HG03558 (cell line): ENCODE measurements at regions not wholly inside any gene's neighbourhood (a gene's known extent, or its start where the extent isn't known, plus 50 kb on each side); places are given as distances from the start of the nearest gene placed in this dataset.

Source experiments
- ATAC-seq: cut with Tn5 transposase; IDR thresholded peaks from one replicate; pipeline ENCODE4 v1.9.1; 2021; ENCODE audit warnings: moderate number of reproducible peaks; ENCODE audit not compliant: unreplicated experiment; ENCODE audit errors: extremely low read depth

GRCh38 chr11:47899801-47900200 is 51.7 kb upstream of the NUP160 start:
- peak; percentile 88 for ATAC-seq
